GM21526 (cell line): ENCODE measurements at regions not wholly inside any gene's neighbourhood (a gene's known extent, or its start where the extent isn't known, plus 50 kb on each side); places are given as distances from the start of the nearest gene placed in this dataset.

ENCODE experiments used
- ATAC-seq: cut with Tn5 transposase; IDR thresholded peaks from one replicate; pipeline ENCODE4 v1.9.1; 2021; ENCODE audit warnings: moderate library complexity; ENCODE audit not compliant: unreplicated experiment, low FRiP score

DNA sequence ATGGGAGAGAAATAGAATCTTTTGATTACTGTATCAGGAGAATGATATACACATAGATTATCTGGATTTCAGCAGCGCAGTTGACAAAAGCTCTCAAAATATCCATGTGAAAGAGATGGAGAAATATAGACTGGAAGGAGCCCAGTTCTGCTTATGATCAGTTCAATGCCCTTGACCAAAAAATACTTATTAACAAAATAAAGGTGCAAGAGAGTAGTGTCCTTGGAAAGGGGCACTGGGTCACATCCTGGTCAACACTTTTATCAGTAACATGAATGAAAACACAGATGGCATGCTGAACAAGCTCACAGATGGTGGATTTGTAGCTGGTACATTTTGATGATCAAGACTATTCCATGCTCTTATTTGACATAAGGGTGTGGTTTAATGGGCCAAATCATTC lies 63.9 kb upstream of the PLEKHG1 start:
- ATAC-seq = no peak

DNA sequence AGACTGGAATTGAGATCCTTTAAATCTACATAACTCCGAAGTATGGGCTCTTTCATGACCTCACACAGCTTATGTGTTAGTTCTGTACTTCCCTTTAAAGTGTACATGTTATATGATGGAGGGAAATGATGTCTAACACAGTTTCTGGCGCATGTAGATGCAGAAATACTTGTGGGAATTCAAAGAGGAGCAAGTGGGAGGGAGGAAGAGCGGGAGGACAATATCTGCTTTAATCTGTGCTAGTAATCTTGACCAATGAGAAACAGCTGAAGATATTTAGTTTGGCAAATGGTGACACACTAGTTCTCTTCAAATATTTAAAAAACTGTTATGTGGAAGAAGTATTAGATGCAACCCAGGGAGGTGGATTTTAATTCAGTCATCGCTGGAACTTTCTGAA lies 62.9 kb upstream of the PLEKHG1 start:
- no peak for ATAC-seq

DNA sequence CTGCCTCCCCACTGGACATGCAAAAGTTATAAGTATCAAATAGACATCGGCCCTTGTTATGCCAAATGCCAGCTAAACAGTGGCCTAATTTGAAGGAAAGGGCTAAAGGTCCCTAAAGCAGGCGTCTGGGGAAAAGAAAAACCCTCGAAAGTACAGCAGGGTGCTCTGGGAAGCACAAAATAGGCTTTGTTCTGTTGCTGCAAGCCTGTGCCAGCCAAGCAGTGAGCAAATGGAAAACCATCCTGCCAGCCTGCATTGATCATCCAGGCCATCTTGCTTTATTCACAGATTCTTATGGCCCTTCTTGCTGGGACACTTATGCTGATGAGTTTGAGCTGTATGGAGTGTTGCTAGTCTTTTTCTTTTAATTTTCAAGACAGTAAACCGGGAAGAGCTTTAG lies 62.2 kb upstream of the PLEKHG1 start:
- no peak for ATAC-seq

DNA sequence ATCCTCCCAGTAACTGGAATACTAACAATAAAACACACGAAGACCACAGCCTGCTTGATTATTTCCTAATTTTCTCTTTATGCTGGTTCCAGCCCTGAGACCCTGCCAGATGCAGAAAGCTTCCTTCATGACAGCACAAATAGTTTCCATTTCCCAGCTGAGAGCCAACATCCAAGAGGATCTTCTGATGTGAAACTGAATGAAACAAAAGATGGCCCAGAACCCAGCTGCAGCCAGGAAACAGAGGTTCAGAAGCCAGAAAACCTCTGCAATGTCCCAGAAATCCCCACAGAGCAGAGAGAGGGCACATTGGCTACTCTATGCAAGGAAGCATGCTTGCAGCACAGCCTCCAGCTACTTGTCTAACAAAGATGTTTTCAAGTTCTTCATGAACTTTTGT lies 61.8 kb upstream of the PLEKHG1 start:
- no peak for ATAC-seq

DNA sequence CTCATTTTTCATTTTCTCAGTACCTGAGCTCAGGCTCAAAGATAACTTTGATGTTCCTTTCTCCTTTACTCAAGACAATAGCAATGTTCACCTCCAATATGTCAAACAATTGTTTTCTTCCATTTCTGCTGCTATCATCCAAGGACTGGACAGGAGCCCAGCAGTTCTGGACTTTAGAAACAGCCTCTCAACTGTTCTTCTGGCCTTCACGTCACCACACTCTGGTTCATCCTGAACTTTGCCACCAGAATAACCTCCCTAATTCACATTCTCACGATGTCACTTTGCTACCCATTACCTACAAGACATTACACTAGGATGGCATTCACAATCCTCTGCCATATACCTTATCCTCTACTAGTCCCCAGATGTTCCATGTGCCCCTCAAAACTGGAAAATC lies 60.6 kb upstream of the PLEKHG1 start:
- no peak for ATAC-seq

DNA sequence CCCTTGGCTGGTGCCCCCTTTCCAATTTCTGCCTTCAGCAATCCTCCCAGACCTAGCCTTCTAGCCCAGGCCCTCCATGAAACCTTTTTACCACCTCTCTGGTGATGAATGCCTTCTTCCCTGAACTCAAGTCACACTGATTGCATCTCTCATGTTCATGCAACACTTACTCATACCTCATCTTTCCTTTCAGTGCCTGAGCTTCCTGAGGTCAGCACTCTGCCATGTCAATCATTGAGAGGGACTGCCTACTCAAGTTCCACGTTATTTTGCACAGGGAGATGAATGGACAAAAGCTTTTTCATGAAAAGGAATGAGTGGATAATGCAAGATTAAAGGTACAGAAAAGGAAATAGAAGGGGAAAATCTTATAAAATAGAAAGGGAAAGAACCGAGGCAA lies 60.1 kb upstream of the PLEKHG1 start:
- ATAC-seq = no peak

DNA sequence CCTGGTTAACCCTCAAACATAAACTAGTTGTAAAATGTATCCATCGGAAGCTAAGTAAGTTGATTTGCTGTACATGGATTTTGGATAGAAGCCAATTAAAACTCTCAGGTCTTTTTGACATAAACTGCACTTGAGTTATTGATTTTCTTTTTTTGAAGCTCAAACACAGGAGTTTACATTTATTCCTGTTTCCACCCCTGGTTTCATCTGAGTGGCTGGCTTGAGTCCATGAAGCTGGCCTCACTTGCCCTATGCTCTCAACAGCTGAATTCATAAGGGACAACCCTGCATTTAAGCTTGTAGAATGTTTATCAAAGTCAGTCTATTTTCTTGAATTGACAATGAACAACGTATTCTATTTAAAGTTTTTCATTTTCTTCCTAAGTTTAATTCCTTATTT lies 58.1 kb upstream of the PLEKHG1 start:
- ATAC-seq = no peak

DNA sequence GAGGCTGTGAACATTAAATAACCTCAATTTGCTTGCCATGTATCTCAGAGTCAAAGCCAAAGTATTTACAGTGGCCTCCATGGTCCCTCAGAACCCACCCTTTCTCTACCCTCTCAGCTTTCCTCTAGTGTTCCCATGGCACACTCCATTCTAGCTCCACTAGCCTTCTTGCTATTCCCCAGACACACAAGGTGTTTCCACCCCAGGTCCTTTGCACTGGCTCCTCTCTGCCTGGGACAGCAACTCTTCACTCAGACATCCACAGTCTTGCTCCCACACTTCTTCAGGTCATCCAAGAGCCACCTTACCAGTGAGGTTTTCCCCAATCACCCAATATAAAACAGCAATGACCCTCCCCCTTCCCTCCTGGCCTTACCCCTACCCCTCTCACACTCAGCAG lies 56.5 kb upstream of the PLEKHG1 start:
- ATAC-seq = no peak

DNA sequence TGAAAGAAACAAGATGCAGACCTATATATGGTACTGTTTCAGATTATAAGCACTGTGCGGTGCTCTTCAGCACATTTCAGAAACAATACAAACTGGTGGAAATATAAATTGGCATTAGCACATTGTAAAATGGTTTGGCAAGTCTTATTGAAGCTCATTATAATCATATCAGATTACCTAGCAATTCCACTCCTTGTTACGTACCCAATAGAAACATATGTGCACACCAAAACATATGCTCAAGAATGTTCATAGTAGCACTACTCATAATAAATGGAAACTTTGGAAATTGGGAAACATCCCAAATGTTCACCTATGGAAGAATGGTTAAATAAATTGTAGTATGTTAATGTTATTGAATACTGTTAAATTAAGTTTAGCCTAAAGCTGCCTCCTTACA lies 54.9 kb upstream of the PLEKHG1 start:
- no peak for ATAC-seq

DNA sequence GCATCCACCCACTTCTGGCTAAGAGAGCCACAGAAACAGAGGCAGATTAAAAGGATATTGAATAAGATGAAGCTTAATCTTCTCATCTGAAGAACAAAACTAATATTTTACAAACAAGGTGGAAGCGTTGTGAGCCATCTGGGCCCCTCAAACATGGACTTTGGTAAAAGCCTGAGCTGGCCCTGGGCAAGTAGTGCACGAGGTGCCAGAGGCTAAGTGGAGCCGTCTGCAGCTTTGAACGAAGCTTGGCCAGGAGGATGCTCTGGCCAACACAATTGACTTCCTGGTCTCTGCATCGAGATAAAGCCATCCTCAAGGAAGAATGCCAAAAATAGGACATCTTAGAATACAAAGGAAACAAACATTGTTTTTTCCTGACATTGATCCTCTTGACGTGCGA lies 53.2 kb upstream of the PLEKHG1 start:
- no peak for ATAC-seq

DNA sequence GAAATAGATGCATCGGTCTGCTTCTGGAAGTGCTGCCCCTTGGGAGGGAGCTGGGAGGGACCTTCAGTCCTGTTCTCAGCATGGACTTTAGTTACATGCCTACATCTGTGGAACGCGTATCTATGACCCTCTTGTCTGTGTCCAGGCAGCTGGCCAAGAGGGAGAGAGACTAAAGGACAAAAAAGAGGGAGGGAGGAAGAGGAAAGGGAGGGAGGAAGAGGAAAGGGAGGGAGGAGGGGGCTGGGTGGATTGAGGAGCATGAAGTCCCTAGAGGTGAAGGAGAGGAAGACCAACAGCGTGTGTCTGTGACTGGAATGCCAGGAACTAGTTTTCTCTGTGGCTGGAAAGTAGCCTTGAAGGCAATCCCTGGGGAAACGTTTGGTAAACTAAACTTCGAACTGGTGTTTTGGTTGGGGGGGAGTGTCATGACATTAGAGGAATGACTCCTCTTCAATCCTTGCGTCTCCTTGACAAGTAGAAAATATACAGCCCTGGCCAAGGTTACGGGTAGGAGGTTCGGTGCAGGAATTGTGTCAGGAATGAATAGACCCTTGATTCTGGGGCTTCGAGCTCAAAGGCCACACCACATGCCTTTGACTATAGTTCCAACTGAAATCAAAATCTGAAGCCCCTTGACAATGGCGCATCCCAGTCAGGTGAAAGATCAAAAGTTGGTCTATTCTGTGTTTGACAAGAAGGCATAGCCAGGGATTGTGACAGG lies 52.0 kb upstream of the PLEKHG1 start:
- ATAC-seq = no peak

DNA sequence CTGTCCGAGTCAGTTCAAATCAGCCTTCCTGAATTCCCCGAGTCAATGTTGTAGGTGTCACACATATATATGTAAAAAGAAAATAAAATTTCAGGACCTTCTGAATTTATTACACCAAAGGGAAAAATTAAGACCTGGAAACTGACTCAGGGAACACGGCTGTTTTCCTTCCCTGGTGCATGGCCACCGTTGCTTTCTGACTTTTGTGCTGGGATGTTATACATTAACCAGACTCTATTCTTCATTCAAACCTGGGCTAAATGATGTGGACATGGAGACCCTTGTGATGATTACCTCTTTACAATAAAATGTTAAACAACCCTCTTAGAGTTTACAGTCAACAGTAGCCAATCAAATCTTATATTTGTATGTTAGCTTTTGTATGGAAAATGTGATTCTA lies 51.4 kb upstream of the PLEKHG1 start:
- no peak for ATAC-seq

DNA sequence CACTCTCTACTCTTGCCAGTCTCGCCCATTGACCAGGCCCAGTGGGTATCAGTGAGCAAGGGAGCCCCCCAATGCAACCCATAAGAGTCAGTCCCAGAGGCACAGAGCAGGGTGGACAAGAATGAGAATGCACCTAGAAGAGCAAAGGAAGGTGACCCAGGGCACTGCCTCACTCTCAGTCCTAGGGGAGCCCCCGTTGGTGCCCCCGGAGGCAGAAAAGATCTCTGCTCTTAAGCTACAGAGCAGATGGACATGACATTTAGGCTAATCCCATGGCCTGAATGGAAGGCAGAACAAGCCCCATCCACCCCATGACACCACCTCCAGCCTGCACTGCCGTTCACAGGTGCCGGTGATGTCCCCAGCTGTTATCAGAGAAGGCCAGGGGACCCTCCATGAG lies 50.7 kb upstream of the PLEKHG1 start:
- no peak for ATAC-seq

DNA sequence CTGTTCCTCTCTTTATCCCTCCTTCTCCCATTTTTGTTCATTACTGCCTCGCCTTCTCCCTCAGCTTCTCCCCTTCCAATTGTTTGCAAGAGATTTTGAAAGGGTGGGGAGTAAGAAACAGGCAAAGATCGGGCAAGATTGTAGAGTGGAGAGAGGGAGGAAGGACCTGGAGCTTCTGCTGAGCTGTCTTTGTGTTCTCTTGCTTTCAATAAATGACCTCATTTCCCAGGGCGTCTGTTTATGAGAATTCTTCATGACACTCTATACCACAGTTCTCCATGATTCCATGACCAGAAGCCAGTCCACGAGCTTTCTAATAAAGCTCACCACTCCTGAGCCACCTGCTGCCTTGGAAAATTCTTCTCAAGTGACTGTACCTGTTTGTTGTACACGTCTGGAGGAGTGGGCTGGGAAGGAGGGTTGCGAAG lies 50.0 kb upstream of the PLEKHG1 start:
- ATAC-seq = no peak
